GM19452 (cell line): ENCODE measurements at regions not wholly inside any gene's neighbourhood (a gene's known extent, or its start where the extent isn't known, plus 50 kb on each side); places are given as distances from the start of the nearest gene placed in this dataset.
"Not testable (repeated sequence)": the region's sequence is repeated elsewhere in the genome, so short reads cannot be mapped to it uniquely, and the experiment has no call there.

ENCODE experiments used
- ATAC-seq: cut with Tn5 transposase; IDR thresholded peaks from one replicate; pipeline ENCODE4 v1.9.1; 2021; ENCODE audit not compliant: unreplicated experiment

DNA sequence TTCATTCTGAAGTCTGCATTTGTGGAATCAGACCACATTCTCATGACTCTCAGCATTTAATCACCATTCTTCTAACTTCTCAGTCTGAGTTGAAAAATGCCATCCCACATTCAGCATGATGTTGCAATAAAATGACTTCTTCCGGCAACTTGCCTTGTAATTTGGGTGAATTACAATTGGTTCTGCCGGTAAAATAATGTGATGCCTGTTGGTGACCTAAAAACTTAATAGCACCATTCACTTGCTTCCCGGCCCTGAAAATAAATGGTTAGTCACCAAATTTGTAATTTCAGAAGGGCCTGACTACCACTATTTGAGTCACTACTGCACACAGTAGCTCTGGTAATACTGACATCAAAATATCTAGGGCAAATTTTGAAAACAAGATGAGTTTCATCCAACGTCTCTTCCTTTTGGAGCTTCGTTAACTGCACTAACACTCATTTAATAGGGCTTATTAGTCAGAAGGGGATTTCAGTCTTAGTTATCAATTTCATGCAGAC is 637.1 kb upstream of the CHAC2 start:
- no peak for ATAC-seq

DNA sequence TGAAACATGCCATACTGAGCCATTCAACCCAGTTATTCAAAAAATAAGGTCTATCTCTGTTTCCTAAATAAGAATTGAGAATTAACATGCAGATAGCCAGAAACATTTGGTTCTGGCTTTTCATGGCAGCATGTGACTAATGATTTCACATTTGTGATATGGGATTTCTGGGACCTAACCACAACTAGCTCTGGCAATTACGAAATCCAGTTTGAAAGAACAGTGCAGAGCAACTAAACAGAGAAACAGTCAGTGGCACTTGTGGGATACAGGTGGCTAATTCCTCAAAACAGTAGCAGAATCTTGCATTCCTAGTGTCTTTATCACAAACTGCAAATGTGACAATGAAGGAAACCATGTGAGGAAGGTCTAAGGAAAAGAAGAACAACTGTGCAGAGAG is 637.8 kb upstream of the CHAC2 start:
- no peak for ATAC-seq

DNA sequence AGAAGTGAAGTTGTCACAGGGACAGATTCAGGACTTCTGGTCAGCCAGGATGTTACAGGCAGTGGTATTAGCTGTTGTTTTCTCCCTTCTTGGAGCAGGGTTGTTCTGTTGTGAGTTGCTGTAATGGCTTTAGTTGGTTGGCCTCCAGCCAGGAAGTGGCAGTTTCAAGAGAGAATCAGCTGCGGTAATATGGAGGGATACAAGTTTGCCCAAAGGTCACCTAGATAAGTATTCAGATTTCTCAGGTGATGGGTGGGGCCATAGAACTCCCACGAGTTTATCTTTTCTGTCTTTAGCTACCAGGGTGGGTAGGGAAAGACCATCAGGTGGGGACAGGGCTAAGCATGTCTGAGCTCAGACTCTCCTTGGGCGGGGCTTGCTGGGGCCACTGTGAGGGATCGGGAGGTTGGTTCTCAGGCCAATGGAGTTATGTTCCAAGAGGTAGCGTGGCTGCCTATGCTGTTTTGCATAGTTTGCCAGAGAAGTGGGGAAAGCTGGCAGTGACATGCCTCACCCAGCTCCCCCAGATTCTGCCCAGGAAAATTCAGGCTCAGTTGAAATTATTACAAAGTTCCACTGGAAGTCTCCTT is 640.4 kb upstream of the CHAC2 start:
- no peak for ATAC-seq

DNA sequence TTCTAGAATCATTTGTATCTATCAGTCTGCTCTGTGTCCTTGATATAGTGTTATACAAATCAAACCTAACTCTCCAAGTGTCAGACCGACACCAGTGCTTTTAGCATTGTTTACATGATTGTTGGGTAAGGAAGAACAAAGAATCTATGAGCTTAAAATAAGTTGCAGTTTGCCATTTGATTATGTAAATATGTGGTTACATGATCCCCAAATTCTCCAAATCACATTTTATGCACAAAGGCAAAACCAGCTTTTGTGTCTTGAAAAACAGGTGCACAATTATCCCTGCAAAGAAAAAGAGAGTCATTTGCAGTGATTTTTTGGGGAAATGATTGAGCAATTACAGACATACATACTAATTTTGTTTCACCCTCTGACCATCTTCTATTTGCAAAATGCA is 652.6 kb upstream of the CHAC2 start:
- ATAC-seq: no peak

DNA sequence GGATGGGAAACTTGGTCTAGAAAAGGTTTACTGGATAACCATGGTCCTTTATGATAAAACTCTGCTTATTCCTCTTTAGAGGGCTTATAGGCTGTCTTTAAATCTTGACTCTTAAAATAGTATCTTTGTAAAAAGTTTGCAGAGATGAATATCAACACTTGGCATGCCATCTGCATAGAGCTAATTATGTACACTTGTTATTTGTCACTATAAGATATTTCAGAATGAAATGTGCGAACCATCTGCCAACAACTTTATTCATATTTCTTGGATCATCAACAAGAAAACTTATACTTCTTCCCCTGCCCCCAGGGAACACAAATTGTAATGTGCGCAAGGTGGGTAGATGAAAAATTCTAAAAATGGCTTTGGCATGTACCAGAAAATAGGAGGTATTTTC is 653.0 kb upstream of the CHAC2 start:
- no peak for ATAC-seq

DNA sequence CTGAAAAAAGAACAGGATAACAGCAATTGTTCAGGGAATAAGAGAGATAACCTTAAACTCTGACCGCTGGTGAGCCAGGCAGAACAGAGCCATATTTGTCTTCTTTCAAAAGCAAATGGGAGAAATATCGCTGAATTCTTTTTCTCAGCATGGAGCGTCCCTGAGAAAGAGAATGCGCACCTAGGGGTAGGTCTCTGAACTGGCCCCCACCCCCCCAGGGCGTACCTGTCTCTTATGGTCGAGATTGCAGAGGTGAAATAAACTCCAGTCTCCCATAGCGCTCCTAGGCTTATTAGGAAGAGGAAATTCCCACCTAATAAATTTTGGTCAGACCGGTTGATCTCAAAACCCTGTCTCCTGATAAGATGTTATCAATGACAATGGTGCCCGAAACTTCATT is 655.2 kb upstream of the CHAC2 start:
- ATAC-seq: not testable (repeated sequence)

DNA sequence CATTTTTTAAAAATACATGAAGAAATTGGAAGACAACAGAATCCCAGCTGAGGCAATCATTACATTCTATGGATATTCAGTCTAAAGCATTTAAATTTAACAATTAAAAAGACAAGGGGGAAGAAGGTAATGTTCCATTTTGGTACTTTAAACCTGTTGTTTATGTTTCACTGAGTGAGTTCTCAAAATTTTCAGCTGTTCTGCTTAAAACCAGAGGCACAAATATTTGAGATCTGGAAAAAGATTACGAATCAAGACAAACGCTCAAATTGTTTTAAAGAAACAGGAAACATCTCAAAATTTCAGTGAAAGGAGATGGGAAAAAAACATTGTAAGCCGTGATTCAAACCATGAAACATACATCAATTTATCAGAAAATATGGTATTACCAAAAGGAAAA is 656.2 kb upstream of the CHAC2 start:
- no peak for ATAC-seq

DNA sequence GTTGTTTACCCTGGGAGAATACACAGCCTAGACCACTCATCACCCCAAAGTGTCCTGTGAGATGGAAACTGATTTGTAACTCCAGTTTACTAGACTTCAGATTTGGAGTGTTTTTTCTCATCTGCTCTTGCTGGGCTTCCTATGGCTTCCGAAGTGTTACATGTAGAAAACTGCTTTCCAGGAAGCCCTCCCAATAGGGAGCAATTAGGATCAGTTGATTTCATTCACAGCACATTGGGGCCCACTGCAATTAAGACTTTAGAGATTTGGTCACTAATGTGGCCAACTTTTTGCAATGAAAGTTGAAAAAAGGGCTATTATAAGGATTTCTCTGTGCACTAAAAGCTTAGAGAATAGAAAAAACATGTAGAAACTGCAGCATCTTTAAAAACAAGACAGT is 656.6 kb upstream of the CHAC2 start:
- no peak for ATAC-seq

DNA sequence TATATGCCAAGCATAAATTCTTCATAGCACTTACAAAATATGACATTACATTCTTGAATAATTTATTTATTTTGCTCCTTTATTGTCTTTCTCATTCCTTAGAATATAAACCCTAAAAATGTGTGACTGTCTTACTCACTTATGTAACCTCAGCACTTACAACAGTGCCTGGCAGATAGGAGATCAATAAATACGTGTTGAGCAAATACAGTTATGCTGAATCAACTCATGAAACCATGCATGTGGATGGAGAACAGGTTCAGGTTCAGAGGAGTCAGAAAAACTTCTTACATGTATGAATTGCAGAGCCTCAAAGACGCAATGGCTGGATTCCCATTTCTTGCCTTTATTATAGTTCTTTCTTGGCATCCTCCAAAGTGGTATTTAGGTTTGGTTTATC is 659.4 kb upstream of the CHAC2 start:
- no peak for ATAC-seq

DNA sequence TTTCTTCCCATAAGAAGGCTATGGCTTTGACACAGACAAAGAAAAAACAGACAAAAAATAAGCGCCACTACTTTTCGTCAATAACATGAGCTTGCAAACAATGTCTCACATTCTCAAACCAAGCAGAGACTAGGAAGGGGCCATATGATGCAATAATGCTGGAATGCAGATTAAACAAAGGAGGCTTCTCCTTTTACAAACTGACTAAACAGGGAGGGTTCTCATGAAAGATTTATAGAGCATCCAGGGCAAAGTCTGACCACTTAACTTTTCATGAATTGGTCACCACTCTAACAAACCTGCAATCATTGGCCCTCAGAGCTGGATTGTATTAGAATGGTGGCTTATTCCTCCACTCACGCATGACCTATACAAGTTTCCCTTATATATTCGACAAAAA is 663.3 kb upstream of the CHAC2 start:
- ATAC-seq: no peak

DNA sequence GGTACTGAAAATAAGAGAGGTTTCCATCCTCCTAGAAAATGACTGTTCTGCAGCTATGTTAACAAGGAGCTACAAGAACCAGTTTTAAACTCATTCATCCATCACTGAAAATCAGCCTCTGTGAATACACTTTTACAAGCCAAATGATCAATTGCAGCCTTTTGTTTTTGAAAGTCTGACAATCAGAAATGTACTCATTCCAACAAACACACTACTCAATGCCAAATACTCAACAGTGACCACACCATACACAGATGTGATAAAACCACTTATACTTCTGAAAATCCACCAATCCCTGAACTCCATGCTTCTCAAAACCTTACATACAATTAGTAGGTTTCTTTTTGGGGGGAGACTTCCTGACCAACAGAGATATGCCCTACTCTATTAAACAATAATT is 663.9 kb upstream of the CHAC2 start:
- no peak for ATAC-seq

DNA sequence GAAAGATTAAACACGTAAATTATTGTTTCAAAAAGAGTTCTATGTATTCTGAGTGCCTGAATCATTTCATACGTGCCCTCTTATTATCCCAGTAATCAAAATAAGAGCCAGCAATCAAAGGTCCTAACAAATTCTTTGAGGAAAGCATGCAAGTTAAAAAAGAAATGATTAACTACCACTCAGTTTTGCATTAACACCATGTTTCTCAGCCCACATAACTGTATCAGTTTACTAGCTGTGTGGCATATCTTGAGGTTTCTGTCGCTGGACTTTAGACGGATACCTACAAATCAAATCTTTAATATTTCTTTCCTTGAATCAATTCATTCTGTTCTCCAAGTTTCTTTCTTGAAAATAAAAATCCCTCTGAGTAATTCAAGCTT is 668.9 kb upstream of the CHAC2 start:
- no peak for ATAC-seq

DNA sequence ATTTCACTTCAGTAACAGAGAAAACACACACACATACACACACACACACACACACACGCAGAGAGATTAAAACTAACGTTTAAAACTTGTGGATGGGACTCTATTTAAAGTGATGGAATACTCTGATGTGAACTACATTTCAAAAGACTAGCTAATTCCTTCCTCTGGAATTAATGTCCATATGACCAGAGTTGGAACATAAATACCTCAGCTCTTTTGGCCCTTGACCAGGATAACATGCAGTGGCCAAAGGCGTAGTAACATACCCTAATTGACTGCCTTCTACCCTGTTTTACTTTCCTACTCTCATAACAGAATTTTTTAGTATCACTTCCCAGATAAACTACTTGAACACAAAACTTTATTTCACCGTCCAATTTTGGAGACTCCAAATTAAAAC is 671.3 kb upstream of the CHAC2 start:
- ATAC-seq: no peak

DNA sequence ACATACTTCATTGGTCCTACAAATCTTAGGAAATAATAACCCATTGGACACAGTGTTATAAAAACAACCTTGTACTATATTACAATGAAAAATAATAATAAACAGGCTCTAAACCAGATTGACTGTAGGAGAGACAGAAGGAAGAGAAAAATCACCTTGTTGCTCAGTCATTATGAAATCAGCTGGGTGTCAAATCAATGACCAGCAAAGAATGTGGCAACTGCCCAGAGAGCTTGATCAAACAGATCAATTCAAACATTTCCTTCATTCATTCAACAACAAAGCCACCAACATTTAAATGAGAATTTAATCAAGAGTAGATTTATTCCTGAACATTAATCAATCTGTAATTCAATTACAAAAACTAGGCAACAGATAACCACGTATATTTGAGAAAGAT is 671.9 kb upstream of the CHAC2 start:
- ATAC-seq: no peak

DNA sequence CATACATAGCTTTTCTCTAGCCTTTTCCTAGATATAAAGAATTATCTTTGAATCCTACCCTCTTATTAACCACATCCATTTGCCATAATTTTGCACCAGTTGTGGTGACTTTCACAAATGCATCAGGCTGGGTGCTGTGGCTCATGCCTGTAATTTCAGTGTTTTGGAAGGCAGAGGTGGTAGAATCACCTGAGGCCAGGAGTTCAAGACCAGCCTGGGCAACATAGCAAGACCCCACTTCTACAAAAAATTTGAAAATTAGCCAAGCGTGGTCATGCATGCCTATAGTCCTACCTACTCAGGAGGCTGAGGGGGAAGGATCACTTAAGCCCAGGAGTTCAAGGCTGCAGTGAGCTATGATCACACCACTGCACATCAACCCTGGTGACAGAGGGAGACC is 672.4 kb upstream of the CHAC2 start:
- no peak for ATAC-seq

DNA sequence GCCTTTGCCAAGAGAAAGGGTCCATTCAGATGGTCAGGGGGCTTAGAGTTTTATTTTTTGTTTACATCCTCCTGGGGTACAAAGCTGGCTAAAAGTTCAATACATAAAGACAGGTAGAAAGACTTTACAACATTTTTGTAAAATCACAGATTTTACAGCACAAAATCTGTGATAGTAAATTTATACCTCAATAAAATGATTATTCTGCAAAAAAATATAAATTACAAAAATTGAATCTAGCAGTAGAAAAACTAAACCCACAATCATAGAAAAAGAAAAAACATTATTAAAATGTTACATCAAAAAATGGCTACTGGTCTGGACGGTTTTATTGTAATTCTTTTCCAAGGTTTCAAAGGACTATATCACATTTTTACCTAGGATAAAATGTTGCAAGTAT is 674.2 kb upstream of the CHAC2 start:
- ATAC-seq: no peak

DNA sequence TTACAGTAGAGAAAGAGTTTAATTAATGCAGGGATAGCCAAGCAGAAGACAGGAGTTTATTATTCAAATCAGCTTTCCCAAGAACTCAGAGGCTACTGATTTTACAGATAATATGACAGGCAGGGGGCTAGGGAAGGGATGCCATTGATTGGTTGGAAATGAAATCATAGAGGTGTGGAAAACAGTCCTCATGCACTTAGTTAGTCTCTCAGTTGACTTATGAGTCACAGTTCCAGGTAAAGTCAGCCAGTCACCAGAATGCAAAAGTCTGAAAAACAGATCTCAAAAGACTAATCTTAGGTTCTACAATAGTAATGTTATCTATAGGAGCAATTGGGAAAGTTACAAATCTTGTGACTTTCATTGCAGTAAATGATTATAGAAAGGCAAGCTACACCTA is 676.4 kb upstream of the CHAC2 start:
- no peak for ATAC-seq

DNA sequence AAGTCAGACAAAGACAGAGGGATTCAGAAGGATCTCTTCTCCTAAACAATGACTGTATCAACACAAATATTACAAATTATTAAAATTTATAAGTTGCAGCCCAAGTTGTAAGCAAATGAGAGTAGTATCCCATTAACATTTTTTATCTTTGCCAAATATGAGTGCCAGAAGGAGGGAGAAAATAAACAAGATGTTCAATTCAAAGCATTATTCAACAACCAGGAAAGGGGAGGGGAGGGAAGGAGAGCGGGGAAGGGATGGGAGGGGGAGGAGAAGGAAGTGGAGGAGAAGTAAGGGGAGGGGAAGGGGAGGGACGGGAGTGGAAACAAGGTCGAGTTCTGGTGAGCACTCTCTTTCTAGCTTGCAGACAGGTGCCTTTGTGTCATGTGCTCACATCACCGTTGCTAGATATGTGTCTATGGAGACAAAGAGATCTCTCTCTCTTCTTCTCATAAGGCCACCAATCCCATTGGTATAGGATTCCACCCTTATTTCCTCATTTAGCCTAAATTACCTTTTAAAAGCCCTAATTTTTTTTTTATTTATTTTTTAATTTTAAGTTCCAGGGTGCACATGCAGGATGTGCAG is 679.6 kb upstream of the CHAC2 start:
- no peak for ATAC-seq

DNA sequence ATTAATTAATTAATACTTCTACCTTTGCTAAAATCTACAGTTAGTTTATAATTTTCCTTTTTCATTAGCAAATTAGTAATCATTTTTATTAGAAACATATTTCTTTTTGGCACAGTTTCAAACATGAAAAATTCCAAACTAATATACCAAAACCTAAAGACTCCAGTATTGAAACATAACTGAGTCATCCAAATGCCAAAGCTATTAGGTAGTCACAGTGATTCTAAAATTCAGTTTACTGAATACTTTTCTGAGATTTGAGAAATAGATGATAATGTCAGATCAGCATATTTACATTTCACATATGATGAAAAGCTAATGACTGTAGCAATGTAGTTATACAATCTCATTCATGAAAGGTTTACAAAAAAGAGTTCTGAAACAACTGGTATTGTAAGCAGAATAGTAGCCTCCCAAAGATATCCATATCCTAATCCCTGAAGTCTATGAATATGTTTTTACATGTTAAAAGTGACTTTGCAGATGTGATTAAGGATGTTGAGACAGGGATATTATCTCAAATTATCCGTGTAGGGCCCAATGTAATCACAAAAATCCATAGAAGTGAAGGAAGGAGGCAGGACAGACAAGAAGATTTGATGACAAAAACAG is 680.2 kb upstream of the CHAC2 start:
- no peak for ATAC-seq

DNA sequence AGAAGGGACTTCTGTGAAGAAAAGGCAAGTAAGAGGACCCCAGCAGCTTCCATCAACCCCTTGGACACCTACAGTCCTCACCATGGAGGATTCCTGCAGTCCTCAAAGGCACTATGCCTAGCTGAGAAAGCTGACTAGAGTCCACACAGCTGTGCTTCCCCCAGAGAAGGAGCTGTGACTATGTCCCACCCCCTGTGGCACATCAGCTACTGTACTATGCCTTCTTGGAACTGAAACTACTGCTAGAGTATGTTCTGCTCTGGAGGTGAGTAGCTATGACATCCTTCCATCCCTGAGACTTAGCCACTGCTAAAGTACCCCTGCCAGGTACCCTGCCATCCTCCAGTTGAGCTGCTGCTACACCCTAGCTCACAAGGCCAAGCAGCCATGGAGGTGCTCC is 690.2 kb upstream of the CHAC2 start:
- no peak for ATAC-seq

DNA sequence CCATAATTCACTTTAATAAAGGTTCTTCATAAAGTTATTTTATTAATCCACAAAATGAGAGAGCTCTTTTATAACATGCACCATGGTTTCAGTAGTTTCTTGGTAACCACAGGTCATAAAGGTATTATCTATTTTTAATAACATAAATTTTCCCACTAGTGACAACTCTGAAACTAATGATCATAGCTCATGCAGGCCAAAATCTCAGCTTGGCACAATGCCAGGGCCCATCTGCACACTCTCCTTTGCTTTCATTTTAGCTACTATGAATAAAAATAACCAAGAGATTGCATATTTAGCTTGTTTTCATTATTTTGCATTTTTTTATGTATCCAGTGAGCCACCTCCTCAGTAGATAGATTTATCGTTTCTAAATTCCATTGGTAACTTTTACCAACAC is 691.8 kb upstream of the CHAC2 start:
- ATAC-seq: no peak

DNA sequence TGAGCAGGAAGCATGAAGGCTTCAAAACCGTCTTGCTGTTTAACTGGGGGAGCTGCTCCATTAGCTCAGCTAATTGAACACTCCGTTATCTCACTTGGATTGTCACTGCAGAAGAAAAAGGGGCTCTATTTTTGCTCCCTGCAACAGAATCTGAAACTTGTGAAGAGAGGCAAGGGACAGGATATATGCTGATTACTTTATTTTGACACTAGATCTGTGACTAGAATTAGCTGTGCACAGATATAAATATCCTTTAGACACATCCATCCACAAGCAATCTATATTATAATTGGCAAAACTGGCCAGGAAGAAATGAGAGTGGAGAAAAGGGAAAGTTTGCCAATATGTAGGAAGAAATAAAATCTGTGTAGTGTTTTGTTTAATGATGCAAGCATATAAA is 700.1 kb upstream of the CHAC2 start:
- ATAC-seq: no peak

DNA sequence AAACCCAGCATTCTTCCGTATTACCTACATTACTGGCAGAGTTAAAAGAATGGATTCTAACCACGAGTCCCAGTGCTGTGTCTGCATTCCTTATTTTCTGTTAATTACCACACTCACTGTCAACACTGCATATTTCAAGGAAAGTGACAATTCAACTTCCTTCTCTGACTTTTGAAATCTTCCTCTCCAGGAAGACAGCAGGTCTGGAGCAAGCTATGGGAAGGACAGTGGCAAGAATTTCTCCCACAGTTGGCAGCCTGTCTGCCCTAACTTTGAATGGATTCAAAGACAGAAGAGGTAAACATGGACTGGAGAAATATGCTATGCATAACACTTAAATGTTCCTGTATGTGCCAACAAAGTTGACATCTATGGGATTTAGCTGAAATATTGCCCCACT is 700.5 kb upstream of the CHAC2 start:
- ATAC-seq: no peak
